Colonic mucosa (tissue), 4 donors: ENCODE measurements at regions not wholly inside any gene's neighbourhood (a gene's known extent, or its start where the extent isn't known, plus 50 kb on each side); places are given as distances from the start of the nearest gene placed in this dataset.

ENCODE experiments used
- DNase-seq: peaks from one replicate; pipeline ENCODE4 v3.0.0-alpha.2; 2020
- H3K27ac ChIP-seq: fragments of 200-600 bp; one replicate; pipeline ENCODE4 v1.8.0; 2021
- H3K27me3 ChIP-seq: fragments of 200-600 bp; one replicate; pipeline ENCODE4 v1.8.0; 2021
- H3K36me3 ChIP-seq: fragments of 200-600 bp; one replicate; pipeline ENCODE4 v1.8.0; 2021
- H3K4me1 ChIP-seq: fragments of 200-600 bp; one replicate; pipeline ENCODE4 v1.8.0; 2021; ENCODE audit warnings: mild to moderate bottlenecking
- H3K4me3 ChIP-seq: fragments of 200-600 bp; one replicate; pipeline ENCODE4 v1.8.0; 2021
- H3K9ac ChIP-seq, 2 donors: one replicate each; pipeline ENCODE4 v1.7.0; 2013; ENCODE audit warnings: control low read depth in 2 of 2, low read depth in 2 of 2, low read length in 2 of 2
- H3K9me3 ChIP-seq: fragments of 200-600 bp; one replicate; pipeline ENCODE4 v1.8.0; 2021
- CTCF ChIP-seq: fragments of 200-600 bp; IDR thresholded peaks from one replicate; pipeline ENCODE4 v1.8.0; 2022; ENCODE audit warnings: antibody characterized with exemption, mild to moderate bottlenecking
- intact Hi-C: fragments of 100-400 bp; cut with DNase I; formaldehyde crosslinking; loops from one replicate; pipeline ENCODE4 v1.14.1; 2022
- donor health status: healthy.
- donor health status: DM: no; HTN: no; CAD: no.
- donor health status: DM: no; HTN: no; CAD: no.

GRCh38 chrX:4674028-4674782 lies 960.8 kb upstream of the PRKX start:
- intact Hi-C loops: no loop called here
- H3K4me3 ChIP-seq: no peak overlapping the region
- TF ChIP-seq CTCF: no peak
- no peaks in the 10 kb centered on the region for H3K27me3 ChIP-seq
- H3K9ac ChIP-seq: no peak overlapping the region
- H3K4me1 ChIP-seq: no peaks in the 10 kb centered on the region
- no peaks in the 10 kb centered on the region for H3K36me3 ChIP-seq
- no peak overlapping the region for H3K27ac ChIP-seq
- no peaks in the 10 kb centered on the region for H3K9me3 ChIP-seq
- DNase-seq: no peak

GRCh38 chrX:4671344-4671743 lies 957.9 kb upstream of the PRKX start:
- H3K9ac ChIP-seq: no peak overlapping the region
- no peaks in the 10 kb centered on the region for H3K27me3 ChIP-seq
- no peak for DNase-seq
- no peak for TF ChIP-seq CTCF
- no peaks in the 10 kb centered on the region for H3K36me3 ChIP-seq
- intact Hi-C loops: no loop called here
- no peaks in the 10 kb centered on the region for H3K4me1 ChIP-seq
- H3K27ac ChIP-seq: no peak overlapping the region
- H3K9me3 ChIP-seq: no peaks in the 10 kb centered on the region
- no peak overlapping the region for H3K4me3 ChIP-seq

GRCh38 chrX:4670606-4671005 lies 957.2 kb upstream of the PRKX start:
- no peaks in the 10 kb centered on the region for H3K36me3 ChIP-seq
- DNase-seq: no peak
- H3K4me3 ChIP-seq: no peak overlapping the region
- no peaks in the 10 kb centered on the region for H3K4me1 ChIP-seq
- no peak overlapping the region for H3K9ac ChIP-seq
- H3K27me3 ChIP-seq: no peaks in the 10 kb centered on the region
- no peaks in the 10 kb centered on the region for H3K9me3 ChIP-seq
- no peak overlapping the region for H3K27ac ChIP-seq
- intact Hi-C loops: no loop called here
- no peak for TF ChIP-seq CTCF

- no peak for DNase-seq
- TF ChIP-seq CTCF: no peak
- intact Hi-C loops: no loop called here
These were observed 955.5 kb upstream of the PRKX start for GRCh38 chrX:4668802-4669536.

GRCh38 chrX:4663085-4663484 lies 949.6 kb upstream of the PRKX start:
- H3K27me3 ChIP-seq: no peaks in the 10 kb centered on the region
- TF ChIP-seq CTCF: no peak
- H3K4me1 ChIP-seq: no peaks in the 10 kb centered on the region
- no peaks in the 10 kb centered on the region for H3K9me3 ChIP-seq
- no peak for DNase-seq
- H3K27ac ChIP-seq: no peak overlapping the region
- no peak overlapping the region for H3K4me3 ChIP-seq
- H3K36me3 ChIP-seq: no peaks in the 10 kb centered on the region
- H3K9ac ChIP-seq: no peak overlapping the region
- intact Hi-C loops: no loop called here

More at GRCh38 chrX:4668802-4669536, 955.5 kb upstream of the PRKX start:
- no peaks in the 10 kb centered on the region for H3K36me3 ChIP-seq
- H3K4me1 ChIP-seq: no peaks in the 10 kb centered on the region
- no peaks in the 10 kb centered on the region for H3K9me3 ChIP-seq
- no peaks in the 10 kb centered on the region for H3K27me3 ChIP-seq
- H3K9ac ChIP-seq: no peak overlapping the region
- H3K27ac ChIP-seq: no peak overlapping the region
- H3K4me3 ChIP-seq: no peak overlapping the region
